ENCODE measurements at regions not wholly inside any gene's neighbourhood (a gene's known extent, or its start where the extent isn't known, plus 50 kb on each side); places are given as distances from the start of the nearest gene placed in this dataset.

DNA sequence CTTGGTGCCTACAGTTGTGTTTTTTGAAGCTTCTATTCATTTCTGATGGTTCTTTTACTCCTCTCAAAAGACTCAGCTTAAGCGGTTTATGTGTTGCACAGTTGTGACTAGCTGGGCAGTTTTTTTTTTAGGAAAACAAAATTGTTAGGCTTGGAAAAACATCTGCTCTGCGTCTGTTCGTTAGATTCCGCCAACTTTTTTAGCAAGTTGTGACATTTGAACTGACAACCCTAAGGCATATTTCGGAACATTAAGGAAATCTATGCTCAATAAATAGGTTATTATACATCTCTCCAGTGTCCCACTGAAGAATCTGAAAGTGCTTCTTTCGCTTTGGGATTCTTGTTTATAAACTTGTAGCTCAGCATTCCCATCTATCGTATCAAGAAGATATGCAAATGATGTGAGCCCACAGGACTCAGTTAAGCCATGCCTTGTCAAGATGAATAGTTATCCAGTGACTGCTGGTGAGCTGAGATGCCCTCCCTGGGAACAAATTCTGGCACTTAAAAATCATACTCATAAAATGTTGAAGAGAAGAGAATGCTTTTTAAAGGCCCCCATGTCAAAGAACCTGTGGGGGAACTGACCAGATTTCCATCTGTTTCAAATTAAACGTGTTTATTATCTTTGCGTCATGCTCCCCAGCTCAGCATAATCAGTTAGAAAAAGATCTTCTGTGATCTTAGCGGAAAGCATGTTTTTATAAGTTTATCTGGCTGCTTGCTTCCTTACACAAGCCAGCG lies 109.0 kb upstream of the FAM20A start:
- Histone ChIP-seq H3K27ac (ENCODE audit: low read length) (no peak overlapping the region), H3K4me1 (ENCODE audit: control insufficient read depth in 1 of 2, insufficient read depth in 2 of 2, low read length in 2 of 2) (no peaks in the 10 kb centered on the region), H3K36me3 (ENCODE audit: control insufficient read depth in 1 of 2, insufficient read depth in 2 of 2, low read length in 2 of 2) (no peaks in the 10 kb centered on the region), H3K9me3 (ENCODE audit: control insufficient read depth in 1 of 2, low read length in 2 of 2) (no peaks in the 10 kb centered on the region), H3K4me3 (ENCODE audit: low read depth in 1 of 2, low read length in 2 of 2) (no peak overlapping the region), H3K27me3 (ENCODE audit: low read depth, low read length) (no peaks in the 10 kb centered on the region)

DNA sequence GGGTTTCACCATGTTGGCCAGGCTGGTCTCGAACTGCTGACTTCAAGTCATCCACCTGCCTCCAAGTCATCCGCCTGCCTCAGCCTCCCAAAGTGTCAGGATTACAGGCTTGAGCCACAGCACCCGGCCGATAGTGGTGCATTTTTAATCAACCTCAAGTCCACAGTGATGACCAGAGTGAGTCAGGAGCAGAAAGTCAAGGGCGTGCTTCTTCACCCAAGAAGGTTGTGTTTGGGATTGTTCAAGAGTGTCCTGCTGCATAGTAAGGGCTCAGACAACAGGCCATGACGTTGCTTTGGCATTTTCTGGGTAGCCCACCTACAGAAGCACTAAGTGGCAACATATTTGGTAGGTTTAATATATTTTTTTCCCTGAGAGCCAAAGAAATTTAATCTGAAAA lies 108.3 kb upstream of the FAM20A start:
- H3K4me3 ChIP-seq (ENCODE audit: low read depth in 1 of 2, low read length in 2 of 2) = no peak overlapping the region
- H3K36me3 ChIP-seq (ENCODE audit: control insufficient read depth in 1 of 2, insufficient read depth in 2 of 2, low read length in 2 of 2) = no peaks in the 10 kb centered on the region
- H3K27me3 ChIP-seq (ENCODE audit: low read depth, low read length) = no peaks in the 10 kb centered on the region
- no peak overlapping the region for H3K27ac ChIP-seq (ENCODE audit: low read length)
- no peaks in the 10 kb centered on the region for H3K9me3 ChIP-seq (ENCODE audit: control insufficient read depth in 1 of 2, low read length in 2 of 2)
- no peaks in the 10 kb centered on the region for H3K4me1 ChIP-seq (ENCODE audit: control insufficient read depth in 1 of 2, insufficient read depth in 2 of 2, low read length in 2 of 2)

DNA sequence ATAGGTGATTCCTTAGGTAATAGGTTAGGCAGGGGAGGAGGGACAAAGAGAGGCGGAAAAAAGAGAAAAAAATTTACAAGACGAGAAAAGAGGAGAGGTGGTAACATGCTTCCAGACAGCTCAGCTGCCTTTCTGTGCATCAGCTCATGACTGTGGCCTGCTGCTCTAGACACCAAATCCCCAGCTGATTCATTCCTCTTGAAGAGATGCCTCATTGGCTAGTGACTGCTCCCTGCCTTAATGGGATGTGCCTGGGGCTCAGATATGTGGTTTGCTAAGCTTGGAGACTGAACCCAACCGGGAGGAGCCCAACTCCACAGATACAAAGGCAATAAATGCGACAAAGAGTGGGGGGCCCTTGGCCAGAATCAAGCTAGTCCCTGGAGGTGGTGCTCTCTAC lies 105.9 kb upstream of the FAM20A start:
- H3K4me1 ChIP-seq (ENCODE audit: control insufficient read depth in 1 of 2, insufficient read depth in 2 of 2, low read length in 2 of 2) = no peaks in the 10 kb centered on the region
- H3K36me3 ChIP-seq (ENCODE audit: control insufficient read depth in 1 of 2, insufficient read depth in 2 of 2, low read length in 2 of 2) = no peaks in the 10 kb centered on the region
- peak overlapping the region; percentile 16 for H3K27ac ChIP-seq (ENCODE audit: low read length)
- no peaks in the 10 kb centered on the region for H3K27me3 ChIP-seq (ENCODE audit: low read depth, low read length)
- H3K4me3 ChIP-seq (ENCODE audit: low read depth in 1 of 2, low read length in 2 of 2) = no peak overlapping the region
- H3K9me3 ChIP-seq (ENCODE audit: control insufficient read depth in 1 of 2, low read length in 2 of 2) = peaks cover 0 to 3% of the 10 kb centered on the region in 2 donors

DNA sequence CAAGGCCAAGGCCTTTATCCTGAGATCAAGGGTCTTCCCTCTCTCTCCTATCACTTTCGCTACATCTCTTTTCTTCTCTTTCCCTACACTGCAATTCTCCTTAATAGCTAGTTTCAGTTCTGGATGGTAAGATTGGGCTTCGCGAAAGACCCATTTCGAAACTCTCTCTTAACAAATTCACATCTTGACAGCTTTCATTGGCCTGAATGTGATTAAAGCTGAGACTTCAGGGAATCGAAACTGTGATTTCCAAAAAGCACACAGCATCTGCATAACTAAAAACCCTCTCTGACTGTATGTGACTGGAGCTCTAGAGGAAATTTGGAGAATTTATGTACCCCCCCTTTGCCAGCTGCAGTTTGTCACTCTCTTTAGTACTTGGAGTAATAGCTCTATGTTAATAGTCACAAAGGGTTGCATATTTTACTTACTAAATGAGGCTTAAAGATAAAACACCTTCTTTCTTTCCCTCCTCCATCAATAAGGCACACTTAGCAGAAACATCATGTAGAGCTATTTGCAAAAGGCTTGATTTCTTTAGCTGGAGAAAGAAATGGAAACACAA lies 105.3 kb upstream of the FAM20A start:
- Histone ChIP-seq H3K4me1 (ENCODE audit: control insufficient read depth in 1 of 2, insufficient read depth in 2 of 2, low read length in 2 of 2) (no peaks in the 10 kb centered on the region), H3K27me3 (ENCODE audit: low read depth, low read length) (no peaks in the 10 kb centered on the region), H3K36me3 (ENCODE audit: control insufficient read depth in 1 of 2, insufficient read depth in 2 of 2, low read length in 2 of 2) (no peaks in the 10 kb centered on the region), H3K9me3 (ENCODE audit: control insufficient read depth in 1 of 2, low read length in 2 of 2) (peaks cover 0 to 3% of the 10 kb centered on the region in 2 donors), H3K4me3 (ENCODE audit: low read depth in 1 of 2, low read length in 2 of 2) (no peak overlapping the region), H3K27ac (ENCODE audit: low read length) (peak overlapping the region; percentile 16)

DNA sequence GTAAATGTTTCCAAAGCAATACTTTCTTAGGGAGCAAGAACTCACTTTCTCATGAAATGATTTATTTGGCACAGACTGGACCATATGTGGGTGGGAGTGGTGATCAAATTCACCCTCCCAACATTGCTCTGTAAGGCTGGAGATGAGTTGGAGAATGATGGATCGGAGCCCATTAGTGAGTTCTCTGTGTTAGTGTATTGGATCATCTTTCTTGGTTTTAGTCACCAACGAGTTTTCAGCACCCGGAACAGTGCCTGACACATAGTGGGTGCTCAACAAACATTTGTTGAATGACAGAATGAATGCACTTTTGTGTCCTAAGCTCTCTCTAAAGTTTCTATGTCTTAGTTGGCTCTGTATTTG lies 104.5 kb upstream of the FAM20A start:
- Histone ChIP-seq H3K9me3 (ENCODE audit: control insufficient read depth in 1 of 2, low read length in 2 of 2) (peaks cover 0 to 3% of the 10 kb centered on the region in 2 donors), H3K27ac (ENCODE audit: low read length) (no peak overlapping the region)

GRCh38 chr17:68704871-68705713 lies 103.9 kb upstream of the FAM20A start:
- Histone ChIP-seq H3K4me3 (ENCODE audit: low read depth in 1 of 2, low read length in 2 of 2) (no peak overlapping the region), H3K27ac (ENCODE audit: low read length) (no peak overlapping the region), H3K27me3 (ENCODE audit: low read depth, low read length) (no peaks in the 10 kb centered on the region), H3K9me3 (ENCODE audit: control insufficient read depth in 1 of 2, low read length in 2 of 2) (peaks cover 0 to 3% of the 10 kb centered on the region in 2 donors), H3K4me1 (ENCODE audit: control insufficient read depth in 1 of 2, insufficient read depth in 2 of 2, low read length in 2 of 2) (no peaks in the 10 kb centered on the region), H3K36me3 (ENCODE audit: control insufficient read depth in 1 of 2, insufficient read depth in 2 of 2, low read length in 2 of 2) (no peaks in the 10 kb centered on the region)

More for the DNA sequence above, 104.5 kb upstream of the FAM20A start:
- Histone ChIP-seq H3K36me3 (ENCODE audit: control insufficient read depth in 1 of 2, insufficient read depth in 2 of 2, low read length in 2 of 2) (no peaks in the 10 kb centered on the region), H3K4me3 (ENCODE audit: low read depth in 1 of 2, low read length in 2 of 2) (no peak overlapping the region), H3K27me3 (ENCODE audit: low read depth, low read length) (no peaks in the 10 kb centered on the region), H3K4me1 (ENCODE audit: control insufficient read depth in 1 of 2, insufficient read depth in 2 of 2, low read length in 2 of 2) (no peaks in the 10 kb centered on the region)

DNA sequence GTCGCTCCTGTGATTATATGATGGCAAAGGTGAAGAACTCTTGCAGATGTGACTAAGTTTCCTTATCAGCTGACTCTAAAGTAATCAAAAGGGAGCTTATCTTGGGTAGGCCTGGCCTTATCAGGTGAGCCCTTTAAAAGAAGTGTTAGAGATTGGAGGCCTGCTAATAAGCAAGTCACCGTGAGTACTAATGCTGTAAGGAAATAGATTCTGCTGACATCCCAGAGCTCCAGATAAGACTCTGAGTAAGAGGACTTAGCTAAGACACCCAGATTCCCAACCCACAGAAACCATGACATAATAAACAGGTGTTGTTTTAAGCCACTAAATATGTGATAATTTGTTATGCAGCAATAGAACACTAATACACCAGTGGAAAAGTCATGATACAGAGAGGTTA lies 99.9 kb upstream of the FAM20A start:
- peaks cover 0 to 3% of the 10 kb centered on the region in 2 donors for H3K9me3 ChIP-seq (ENCODE audit: control insufficient read depth in 1 of 2, low read length in 2 of 2)
- H3K27me3 ChIP-seq (ENCODE audit: low read depth, low read length) = no peaks in the 10 kb centered on the region
- H3K36me3 ChIP-seq (ENCODE audit: control insufficient read depth in 1 of 2, insufficient read depth in 2 of 2, low read length in 2 of 2) = no peaks in the 10 kb centered on the region
- no peak overlapping the region for H3K27ac ChIP-seq (ENCODE audit: low read length)
- no peaks in the 10 kb centered on the region for H3K4me1 ChIP-seq (ENCODE audit: control insufficient read depth in 1 of 2, insufficient read depth in 2 of 2, low read length in 2 of 2)
- H3K4me3 ChIP-seq (ENCODE audit: low read depth in 1 of 2, low read length in 2 of 2) = no peak overlapping the region

- peaks cover 0 to 3% of the 10 kb centered on the region in 2 donors for H3K9me3 ChIP-seq (ENCODE audit: control insufficient read depth in 1 of 2, low read length in 2 of 2)
- no peaks in the 10 kb centered on the region for H3K4me1 ChIP-seq (ENCODE audit: control insufficient read depth in 1 of 2, insufficient read depth in 2 of 2, low read length in 2 of 2)
- no peaks in the 10 kb centered on the region for H3K27me3 ChIP-seq (ENCODE audit: low read depth, low read length)
- H3K27ac ChIP-seq (ENCODE audit: low read length) = no peak overlapping the region
- H3K36me3 ChIP-seq (ENCODE audit: control insufficient read depth in 1 of 2, insufficient read depth in 2 of 2, low read length in 2 of 2) = no peaks in the 10 kb centered on the region
- H3K4me3 ChIP-seq (ENCODE audit: low read depth in 1 of 2, low read length in 2 of 2) = no peak overlapping the region
These were observed 99.3 kb upstream of the FAM20A start for GRCh38 chr17:68700421-68700820.

DNA sequence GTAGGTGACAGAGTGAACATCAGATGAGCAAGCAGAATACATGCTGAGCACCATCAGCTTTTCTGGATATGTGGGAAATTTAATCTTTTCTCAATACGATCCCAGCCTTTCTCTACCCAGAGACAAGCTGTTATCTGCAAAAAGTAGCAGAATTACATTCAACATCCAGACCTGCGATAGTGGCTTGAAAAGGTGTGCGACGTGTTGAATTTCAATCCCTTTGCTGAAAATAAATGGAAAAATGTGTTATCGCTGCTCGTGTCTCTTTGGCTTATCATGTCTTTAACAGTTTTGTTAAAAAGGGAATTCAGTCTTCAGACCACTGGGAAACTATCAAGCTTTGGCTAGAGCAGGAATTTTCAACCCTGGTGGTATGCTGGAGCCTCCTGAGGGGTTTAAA lies 98.8 kb upstream of the FAM20A start:
- H3K9me3 ChIP-seq (ENCODE audit: control insufficient read depth in 1 of 2, low read length in 2 of 2) = peaks cover 0 to 3% of the 10 kb centered on the region in 2 donors
- no peaks in the 10 kb centered on the region for H3K36me3 ChIP-seq (ENCODE audit: control insufficient read depth in 1 of 2, insufficient read depth in 2 of 2, low read length in 2 of 2)
- H3K27ac ChIP-seq (ENCODE audit: low read length) = no peak overlapping the region
- H3K27me3 ChIP-seq (ENCODE audit: low read depth, low read length) = no peaks in the 10 kb centered on the region
- no peaks in the 10 kb centered on the region for H3K4me1 ChIP-seq (ENCODE audit: control insufficient read depth in 1 of 2, insufficient read depth in 2 of 2, low read length in 2 of 2)
- H3K4me3 ChIP-seq (ENCODE audit: low read depth in 1 of 2, low read length in 2 of 2) = no peak overlapping the region

- Histone ChIP-seq H3K4me3 (ENCODE audit: low read depth in 1 of 2, low read length in 2 of 2) (no peak overlapping the region), H3K36me3 (ENCODE audit: control insufficient read depth in 1 of 2, insufficient read depth in 2 of 2, low read length in 2 of 2) (no peaks in the 10 kb centered on the region), H3K9me3 (ENCODE audit: control insufficient read depth in 1 of 2, low read length in 2 of 2) (peaks cover 0 to 3% of the 10 kb centered on the region in 2 donors), H3K4me1 (ENCODE audit: control insufficient read depth in 1 of 2, insufficient read depth in 2 of 2, low read length in 2 of 2) (no peaks in the 10 kb centered on the region), H3K27ac (ENCODE audit: low read length) (no peak overlapping the region), H3K27me3 (ENCODE audit: low read depth, low read length) (no peaks in the 10 kb centered on the region)
These were observed 97.6 kb upstream of the FAM20A start for GRCh38 chr17:68698746-68699145.

DNA sequence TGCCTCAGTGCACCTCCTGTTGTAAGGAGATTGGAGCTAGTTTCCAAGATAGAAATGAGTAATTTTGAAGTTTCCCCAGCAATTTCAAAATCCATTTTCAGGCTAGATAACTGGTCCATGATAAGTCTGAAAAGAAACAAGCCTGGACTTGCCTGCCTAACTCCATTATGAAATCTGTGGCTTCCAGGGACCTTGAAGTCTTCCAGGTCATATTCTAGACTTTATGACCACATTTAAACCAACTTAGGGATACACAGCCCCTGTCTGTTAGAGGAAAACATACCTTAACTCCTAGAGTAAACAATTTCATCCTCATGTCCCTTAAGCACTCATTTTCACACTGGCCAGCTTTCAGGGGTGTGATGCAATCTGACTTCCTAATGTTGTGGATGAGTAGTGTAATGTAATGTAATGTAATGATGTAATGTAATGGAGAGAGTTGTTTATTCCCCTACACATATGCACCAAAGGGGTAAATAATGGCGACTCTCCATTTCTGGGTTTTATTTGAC lies 96.7 kb upstream of the FAM20A start:
- Histone ChIP-seq H3K27ac (ENCODE audit: low read length) (no peak overlapping the region), H3K36me3 (ENCODE audit: control insufficient read depth in 1 of 2, insufficient read depth in 2 of 2, low read length in 2 of 2) (no peaks in the 10 kb centered on the region), H3K4me1 (ENCODE audit: control insufficient read depth in 1 of 2, insufficient read depth in 2 of 2, low read length in 2 of 2) (no peaks in the 10 kb centered on the region), H3K9me3 (ENCODE audit: control insufficient read depth in 1 of 2, low read length in 2 of 2) (no peaks in the 10 kb centered on the region), H3K27me3 (ENCODE audit: low read depth, low read length) (no peaks in the 10 kb centered on the region), H3K4me3 (ENCODE audit: low read depth in 1 of 2, low read length in 2 of 2) (no peak overlapping the region)
